A673 (cell line): ENCODE measurements at regions not wholly inside any gene's neighbourhood (a gene's known extent, or its start where the extent isn't known, plus 50 kb on each side); places are given as distances from the start of the nearest gene placed in this dataset.

Experiments
- EZH2 ChIP-seq: fragments of 200-600 bp; sonication (generic); IDR thresholded peaks from 2 replicates; pipeline ENCODE4 v1.6.1; 2017; ENCODE audit warnings: borderline replicate concordance, low read depth, mild to moderate bottlenecking, mixed read lengths, antibody characterized with exemption, low read length; ENCODE audit not compliant: poor library complexity, severe bottlenecking
- TF ChIP-seq, protein P1 (sequence below): fragments of 300-800, 200-600 bp; sonication (generic); conservative IDR thresholded peaks from 2 replicates; pipeline ENCODE4 v1.5.1; 2017; ENCODE audit warnings: low read depth, mild to moderate bottlenecking, antibody characterized with exemption, low read length, moderate library complexity, mixed read lengths

GRCh38 chr10:45082176-45082575 lies 81.5 kb downstream of the ZNF22 start:
- TF ChIP-seq, protein P1, sequence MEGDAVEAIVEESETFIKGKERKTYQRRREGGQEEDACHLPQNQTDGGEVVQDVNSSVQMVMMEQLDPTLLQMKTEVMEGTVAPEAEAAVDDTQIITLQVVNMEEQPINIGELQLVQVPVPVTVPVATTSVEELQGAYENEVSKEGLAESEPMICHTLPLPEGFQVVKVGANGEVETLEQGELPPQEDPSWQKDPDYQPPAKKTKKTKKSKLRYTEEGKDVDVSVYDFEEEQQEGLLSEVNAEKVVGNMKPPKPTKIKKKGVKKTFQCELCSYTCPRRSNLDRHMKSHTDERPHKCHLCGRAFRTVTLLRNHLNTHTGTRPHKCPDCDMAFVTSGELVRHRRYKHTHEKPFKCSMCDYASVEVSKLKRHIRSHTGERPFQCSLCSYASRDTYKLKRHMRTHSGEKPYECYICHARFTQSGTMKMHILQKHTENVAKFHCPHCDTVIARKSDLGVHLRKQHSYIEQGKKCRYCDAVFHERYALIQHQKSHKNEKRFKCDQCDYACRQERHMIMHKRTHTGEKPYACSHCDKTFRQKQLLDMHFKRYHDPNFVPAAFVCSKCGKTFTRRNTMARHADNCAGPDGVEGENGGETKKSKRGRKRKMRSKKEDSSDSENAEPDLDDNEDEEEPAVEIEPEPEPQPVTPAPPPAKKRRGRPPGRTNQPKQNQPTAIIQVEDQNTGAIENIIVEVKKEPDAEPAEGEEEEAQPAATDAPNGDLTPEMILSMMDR = no peak
- no peak for TF ChIP-seq EZH2
